Pons (tissue), 1 donor: ENCODE measurements at regions not wholly inside any gene's neighbourhood (a gene's known extent, or its start where the extent isn't known, plus 50 kb on each side); places are given as distances from the start of the nearest gene placed in this dataset.
"Not testable (repeated sequence)": the region's sequence is repeated elsewhere in the genome, so short reads cannot be mapped to it uniquely, and the experiment has no call there.

Experiments
- DNase-seq: peaks from one replicate; pipeline ENCODE4 v3.0.0-alpha.2; 2016; ENCODE audit warnings: low spot score

DNA sequence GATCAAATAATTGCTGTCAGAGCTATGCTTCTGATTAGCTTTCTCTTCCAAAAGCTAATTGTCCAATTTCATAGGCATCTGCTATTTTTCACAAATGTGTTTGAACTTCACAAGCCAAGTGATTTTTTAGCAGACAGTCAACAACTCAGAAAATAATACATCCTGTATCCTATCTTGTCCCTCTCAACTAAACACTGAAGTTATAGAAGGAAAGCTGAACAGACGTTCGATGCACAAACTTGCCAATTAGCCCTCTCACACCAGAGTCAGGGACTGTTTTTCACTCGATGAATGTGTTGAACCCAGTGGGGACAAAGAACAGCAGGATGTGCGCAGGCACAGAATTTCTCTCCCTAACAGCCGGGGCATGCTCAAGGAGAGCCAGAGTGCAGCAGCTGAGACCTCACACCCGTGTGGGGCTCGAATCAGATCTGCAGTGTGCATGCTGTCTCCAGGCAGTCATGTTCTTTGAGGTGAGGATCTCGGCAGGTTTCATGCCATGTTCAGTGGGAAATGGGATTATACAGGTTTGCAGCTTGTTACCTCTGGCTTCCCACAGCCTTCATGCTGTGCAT, 246.7 kb upstream of the SDK2 start:
- no peak for DNase-seq

DNA sequence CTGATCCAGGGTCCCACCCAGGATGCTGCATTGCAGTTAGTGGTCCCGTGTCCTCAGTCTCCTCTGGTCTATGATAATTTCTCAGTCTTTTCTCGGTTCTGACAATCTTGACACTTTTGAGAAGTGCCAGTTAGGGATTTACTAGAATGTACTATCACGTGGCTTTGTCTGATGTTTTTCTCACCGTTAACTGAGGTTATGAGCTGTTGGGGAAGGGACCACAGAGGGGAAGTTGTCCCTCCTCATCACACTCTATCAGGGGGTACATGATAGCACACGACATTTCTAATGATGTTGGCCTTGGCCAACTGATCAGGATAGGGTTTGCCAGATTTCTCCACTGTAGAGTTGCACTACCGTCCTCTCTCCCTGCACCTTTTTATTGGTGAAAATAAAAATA, 250.9 kb upstream of the SDK2 start:
- no peak for DNase-seq

DNA sequence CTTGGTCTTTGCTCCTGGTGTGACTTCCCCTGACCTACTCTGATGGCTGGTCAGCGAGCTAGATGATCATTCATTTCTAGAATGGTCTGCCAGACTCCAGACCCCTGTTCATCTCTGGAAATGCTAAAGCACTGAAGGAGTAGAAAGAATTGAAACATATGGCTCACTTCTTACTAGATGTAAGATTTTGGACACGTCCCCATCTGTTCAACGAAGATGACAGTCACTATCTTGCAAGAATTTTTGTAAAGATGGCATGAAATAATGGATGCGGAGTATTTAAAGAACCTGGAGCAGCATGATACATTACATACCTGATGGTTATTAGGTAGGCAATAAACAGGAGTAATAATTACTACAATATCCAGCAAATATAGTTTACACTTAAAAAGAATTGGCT, 252.7 kb upstream of the SDK2 start:
- DNase-seq = no peak

DNA sequence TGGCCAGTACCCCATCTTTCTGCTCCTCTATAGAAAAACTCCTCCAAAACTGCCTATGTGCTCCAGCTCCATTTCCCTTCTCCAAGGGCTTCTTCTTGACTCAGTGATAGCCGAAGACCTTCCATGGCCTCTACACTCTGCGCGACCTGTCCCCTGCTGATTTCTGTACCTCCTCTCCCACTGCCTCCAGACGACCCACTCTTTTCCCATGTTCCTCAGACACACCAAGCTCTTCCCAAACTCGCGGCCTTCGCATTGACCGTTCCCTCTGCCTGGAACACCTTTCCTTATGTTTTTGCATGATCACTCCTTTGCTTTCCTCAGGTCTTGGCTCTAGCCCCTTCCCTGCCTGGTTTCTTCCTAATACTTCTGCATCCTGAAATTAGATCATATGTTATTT, 255.6 kb upstream of the SDK2 start:
- no peak for DNase-seq

DNA sequence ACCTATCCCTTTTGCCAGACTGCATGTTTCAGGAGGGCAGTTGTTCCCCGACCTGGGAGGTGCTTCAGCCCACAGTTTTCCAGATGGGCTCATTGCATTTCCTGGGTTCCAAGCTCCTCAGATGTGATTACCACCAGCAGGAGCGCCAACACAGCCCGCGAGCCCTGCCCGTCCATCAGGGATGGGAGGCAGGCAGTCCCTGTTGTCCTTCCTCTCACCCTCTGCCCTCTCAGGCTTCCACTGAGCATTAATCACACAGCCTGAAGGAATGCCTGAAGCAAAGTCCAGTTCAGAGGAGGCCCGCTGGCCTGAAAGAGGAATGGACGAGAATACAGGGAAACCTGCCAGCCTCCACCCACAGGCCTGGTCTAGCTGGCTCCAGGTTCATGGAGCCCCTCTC, 256.3 kb upstream of the SDK2 start:
- no peak for DNase-seq

DNA sequence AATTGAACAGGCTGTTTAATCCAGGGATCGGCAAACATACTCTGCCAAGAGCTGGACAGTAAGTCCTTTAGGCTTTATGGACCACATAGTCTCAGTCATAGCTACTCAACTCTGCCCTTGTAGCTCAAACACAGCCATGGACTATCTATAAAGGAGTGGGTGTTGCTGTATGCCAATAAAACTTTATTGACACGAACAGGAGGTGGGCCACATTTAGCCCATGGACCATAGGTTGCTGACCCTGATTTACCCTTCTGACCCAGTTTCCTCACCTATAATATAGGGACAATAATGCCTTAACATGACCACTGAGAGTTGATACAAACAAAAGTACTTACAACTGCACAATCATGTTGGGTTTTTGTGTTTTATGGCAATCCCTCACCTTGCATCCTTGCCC, 257.0 kb upstream of the SDK2 start:
- no peak for DNase-seq

DNA sequence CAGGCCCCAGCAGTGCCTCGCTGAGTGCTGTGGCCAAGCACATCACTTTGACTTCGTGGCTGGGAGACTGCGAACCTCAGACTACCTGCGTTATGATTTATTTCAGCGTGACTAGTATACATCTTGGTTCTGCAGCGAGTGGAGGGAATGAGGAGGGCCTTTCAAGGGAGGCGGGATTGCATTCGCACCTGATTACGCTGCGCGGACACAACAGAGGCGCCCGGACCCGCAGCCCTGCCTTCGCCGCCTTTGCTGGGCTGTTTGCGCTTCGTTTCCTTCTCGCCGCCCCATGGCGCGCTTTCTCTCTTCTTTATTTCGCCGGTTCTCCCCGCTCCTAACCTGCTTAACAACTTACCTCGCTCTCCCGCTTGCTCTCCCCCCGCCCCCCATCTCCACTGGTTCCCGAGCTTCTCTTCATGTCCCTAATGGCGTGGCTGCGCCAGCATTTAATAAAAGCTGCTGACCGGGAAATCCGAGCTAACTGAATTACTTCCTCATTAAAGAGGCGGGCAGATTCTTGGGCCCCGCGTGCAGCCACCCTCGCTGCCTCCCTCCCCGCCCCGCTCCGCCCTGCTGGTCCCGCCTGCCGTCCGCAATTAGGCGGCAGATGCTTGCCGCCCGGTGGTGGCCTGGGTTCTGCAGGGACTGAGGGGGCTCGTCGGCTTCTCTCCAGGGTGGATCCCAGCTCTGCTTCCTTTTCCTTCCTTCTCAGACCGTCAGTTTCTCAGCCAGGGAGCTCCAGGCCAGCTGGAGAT, 257.6 kb upstream of the SDK2 start:
- peak; percentile 9 for DNase-seq

DNA sequence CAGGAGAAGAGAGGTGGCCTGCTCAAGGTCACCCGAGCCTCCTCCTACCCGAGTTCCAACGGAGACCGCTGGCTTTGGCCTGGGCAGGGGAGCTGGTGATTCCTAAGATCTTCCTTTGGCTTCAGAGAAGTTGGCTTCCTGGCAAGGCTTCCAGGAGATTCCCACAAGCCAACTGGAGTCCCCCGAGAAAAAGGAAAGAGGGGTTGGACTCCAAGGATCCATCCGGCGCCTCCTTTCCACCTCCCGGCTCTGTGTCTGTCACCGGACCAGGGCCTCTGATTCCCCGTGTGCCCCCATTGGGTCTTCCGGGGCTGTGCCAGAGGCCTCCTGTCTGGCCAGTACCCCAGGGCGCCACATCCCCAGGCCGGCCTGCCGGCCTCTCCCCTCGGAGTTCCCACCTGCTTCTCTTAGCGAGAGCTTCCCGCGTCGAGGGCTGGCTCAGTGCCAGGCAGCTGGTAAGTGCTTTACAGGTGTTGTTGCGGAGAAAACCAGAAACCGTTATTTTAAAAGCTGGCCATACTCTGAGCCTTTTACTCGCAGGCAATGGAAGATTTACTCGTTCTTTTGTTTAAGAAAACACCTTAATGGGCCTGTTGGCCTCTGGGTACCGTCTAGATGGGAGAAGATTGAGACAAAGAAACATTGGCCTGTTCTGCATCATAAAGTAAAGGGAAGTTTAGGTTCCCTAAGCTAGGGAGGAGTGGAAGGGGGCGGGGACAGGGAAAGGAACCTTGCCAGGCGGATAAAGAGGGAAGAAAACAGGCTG, 258.4 kb upstream of the SDK2 start:
- DNase-seq = no peak

DNA sequence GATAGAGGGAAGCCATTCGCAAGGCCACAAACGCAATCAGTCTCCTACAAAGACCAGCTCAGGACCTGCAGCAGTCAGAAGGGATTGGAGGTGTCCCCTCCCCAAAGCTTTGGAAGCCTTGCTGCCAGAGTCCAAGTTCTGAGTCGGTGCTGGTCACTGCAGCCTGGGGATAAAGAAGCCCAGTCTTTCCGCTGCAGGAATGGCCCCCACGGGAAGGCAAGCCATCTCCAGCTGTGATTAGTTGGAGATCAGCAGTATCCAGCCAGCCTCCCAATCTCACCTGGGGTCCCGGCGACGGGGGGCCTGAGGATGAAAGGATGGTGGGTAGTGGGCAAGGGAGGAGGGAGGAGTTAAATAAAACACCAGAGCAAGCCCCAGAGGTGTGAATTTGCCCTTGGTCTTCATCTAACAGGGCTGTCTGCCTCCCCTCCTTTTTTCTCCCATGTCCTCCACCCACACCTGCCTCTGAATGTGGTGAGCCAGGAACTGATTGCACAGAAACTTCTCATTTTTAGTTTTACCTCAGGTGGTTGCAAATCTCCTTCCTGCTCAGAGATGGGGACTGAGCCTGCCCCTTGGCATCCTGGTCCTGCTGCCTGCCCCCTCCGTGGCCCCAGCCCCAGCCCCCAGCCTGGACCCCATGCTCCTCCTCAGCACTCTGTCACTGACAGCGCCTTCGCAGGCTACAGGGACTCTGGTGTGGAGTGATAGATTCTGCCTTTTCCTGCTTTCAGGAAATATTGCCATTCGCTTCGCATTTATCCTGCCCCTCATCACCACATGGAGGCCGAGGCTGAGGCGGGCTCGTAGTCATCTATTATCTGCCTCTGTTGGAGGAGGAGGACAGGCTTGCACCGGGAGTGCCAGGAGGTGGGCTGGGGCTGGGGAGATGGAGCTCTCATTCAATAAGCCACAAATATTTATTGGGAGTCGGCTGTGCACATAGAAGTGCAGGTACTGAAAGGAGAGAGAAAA, 262.9 kb upstream of the SDK2 start:
- DNase-seq = no peak

DNA sequence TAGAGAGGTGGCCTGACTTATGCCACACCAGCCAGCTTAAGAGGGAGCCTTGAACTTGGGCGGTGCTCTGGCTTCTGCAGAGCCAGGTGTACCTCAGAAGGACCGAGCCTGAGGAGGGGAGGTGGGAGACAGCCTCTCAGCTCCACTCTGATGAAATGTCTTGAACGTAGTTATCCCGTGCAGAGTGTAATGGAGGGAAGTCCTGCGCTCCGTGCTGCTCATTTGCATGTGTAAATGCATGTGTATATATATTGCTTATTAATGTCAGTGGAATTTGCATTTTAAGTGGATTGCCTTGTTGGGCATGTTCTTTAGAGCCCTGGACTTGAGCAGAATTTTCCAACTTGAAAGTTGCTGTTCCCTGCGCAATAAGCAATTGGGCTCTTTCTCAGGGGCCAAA, 264.9 kb upstream of the SDK2 start:
- no peak for DNase-seq

DNA sequence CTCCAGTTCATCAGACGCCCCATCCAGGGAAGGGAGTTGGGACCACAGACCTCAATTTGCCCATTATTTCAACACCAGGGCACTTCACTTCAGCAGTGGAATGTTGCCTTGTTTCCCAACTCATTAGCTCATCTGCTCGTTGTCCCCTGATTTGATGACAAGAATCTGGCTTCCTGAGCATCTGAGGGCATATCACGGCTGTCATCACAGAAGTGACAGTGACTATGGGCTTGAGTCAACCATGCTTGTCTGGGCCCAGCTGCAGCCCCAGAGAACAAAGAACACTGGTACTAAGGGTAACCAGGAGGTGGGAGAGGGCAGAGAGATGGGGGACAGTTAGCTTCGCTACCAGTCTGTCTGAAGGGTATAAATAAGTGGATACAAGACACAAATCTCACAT, 266.0 kb upstream of the SDK2 start:
- DNase-seq = peak; percentile 42

DNA sequence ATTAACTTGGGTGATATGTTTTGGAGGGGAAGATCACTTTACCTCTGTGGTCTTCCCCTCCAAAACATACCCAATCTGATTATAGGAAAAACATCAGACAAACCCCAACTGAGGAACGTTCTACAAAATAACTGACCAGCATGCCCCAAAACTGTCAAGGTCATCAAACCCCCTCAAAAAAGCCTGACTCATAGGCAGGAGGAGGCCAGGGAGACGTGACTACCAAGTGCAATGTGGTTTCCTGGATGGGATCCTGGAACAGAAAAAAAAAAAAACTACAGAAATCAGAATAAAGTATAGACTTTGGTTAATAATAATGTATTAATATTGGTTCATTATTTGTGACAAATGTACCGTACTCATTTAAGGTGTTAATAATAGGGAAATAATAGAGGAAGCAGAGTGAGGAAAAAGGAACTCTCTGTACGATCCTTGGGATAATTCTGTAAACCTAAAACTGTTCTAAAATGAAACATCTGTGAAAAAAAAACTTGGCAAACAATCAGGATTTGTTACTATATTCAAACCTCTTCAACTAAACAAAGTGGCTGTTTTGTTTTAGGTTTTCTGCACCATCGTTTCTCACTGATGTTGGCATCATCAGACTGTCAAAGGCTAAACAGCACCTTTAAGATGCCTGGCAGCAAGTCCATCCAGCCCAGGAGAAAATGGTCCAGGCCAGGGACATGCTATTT, 266.7 kb upstream of the SDK2 start:
- DNase-seq = no peak

DNA sequence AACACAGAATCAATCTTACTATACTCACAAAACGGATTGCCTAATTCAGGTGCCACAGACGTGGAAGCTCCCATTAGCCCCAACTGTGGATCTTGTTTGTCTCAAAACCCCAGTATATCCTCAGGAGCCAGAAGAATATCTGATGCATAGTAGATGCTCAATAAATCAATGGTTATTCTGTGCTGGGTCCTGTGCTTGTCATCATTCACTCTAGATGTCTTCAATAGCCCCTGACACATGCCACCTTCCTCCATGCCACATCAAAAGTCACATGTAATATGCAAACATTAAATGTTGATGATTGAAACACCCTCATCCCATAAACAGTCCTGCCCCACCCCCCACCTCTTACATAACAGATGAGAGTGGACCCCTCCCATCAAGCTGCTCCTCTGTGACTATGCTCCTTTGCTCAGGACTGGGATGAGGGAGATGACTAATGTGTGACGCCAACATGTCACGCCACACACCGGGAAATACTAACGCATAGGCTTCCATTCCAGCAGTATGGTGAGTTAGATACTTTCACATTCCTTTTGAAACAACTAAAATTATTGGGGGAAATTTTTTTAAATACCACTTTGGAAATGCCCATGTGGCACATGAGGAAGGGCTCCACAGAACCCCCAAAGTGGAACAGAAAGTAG, 267.6 kb upstream of the SDK2 start:
- no peak for DNase-seq

DNA sequence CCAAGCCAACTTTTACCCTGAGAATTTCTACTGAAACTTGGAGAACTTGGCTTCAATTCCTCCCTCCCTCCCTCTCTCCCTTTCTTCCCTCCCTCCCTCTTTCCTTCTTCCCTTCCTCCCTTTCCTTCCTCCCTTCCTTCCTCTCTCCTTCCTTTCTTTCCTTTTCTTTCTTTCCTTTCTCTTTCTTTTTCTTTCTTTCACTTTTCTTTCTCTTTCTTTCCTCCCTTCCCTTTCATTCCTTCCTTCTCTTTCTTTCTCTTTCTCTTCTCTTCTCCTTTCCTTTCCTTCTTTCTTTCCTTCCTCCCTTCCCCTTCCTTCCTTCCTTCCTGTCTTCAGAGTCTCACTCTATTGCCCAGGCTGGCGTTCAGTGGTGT, 268.1 kb upstream of the SDK2 start:
- DNase-seq = no peak

DNA sequence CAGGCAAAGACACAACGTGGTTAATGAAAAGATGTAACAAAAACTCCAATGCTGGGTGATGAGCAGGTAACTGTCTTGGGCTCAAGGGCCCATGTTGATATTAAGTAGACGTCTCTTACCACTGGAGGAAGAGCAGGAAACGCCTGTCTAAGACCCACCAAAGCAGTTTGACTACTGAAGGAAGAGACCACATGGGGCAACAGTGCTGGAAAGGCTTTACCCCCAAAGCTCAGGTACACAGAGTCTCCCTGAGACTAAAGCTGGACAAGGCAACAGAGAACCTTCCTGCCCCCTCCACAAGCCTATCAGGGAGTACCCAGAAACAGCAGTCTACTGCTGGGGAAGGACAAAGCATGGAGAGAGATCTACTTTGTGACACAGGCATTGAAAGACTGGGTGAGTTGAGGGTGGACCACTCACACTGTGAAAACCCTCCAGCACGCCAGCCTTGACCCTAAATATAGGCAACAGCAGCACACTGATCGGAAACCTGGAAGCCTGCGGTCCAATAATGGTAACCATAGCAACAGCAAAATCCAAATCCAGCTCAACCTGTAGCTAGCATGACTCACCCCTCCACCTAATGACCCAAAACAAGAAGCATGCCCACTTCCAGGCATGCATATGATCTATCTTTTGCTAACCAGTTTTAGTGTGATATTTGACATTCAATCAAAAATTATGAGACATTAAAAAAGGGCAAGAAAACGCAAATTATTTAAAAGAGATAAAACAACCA, 270.5 kb upstream of the SDK2 start:
- DNase-seq = no peak

DNA sequence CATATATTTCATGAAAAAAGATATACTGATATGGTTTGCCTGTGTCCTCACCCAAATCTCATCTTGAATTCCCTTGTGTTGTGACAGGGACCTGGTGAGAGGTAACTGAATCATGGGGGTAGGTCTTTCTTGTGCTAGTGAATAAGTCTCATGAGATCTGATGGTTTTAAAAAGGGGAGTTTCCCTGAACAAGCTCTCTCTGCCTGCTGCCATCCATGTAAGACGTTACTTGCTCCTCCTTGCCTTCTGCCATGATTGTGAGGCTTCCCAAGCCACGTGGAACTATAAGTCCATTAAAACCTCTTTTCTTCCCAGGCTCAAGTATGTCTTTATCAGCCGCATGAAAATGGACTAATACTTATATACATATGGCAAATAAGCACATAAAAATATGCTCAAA, 274.8 kb upstream of the SDK2 start:
- not testable (repeated sequence) for DNase-seq

DNA sequence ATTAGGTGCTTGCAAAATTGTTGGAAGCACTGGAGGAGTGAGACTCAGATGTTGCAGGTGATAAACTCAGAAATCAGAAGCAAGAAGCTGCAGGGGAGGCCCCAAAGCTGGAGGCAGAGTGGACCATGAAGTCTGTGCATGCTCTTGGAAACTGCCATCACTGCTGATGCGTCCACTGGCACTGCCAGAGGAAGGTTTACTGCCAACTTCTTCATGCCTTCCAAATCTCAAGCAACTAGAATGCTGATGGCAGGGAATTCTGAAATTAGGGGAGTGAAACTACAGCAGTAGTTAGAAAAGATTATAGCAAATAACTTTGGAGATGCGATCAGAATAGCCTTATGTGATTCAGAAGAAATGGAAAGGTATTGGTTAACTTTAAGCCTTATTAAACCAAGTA, 277.1 kb upstream of the SDK2 start:
- DNase-seq = no peak

DNA sequence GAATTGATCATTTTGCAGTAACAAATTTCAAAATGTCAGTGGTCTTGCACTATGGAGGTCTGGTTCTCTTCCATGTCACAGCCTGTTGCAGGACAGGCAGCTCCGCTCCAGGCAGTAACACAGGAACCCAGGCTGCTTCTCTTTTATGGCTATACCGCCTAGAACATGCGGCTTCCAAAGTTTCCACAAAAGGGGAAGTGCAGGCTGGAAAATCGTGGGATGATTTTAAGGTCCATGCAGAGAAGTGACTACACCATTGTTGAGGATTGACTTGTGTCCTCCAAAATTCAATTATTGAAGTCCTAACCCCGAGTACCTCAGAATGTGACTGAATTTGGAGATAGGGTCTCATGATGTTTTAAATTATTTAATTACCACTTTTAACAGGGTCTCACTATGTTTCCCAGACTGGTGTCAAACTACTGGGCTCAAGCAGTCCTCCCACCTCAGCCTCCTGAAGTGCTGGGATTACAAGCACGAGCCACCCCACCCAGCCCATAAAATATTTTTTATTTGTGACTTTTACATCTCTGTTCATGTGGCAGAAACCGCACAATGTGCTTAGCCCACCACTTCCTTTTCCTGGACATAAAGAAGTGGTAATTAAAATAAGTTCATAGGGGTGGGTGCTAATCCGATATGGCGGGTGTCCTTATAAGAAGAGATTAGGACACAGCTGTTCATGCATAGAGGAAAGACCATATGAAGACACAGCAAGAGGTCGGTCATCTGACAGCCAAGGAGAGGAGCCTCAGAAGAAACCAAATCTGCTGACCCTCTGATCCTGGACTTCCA, 279.2 kb upstream of the RPL38 start:
- DNase-seq = no peak

DNA sequence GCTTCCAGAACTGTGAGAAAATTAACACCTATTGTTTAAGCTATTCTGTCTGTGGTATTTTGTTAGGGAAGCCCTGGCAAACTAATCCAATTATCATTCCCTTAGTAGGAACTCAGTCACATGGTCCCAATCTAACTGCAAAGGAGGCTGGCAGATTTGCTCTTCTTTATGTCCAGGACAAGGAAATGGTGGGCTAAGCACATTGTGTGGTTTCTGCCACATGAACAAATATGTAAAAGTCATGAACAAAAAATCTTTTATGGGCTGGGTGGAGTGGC, 278.6 kb upstream of the RPL38 start:
- DNase-seq = no peak
